Stimulated activated memory B cell treated with anti-CD40 and anti-IgM and Interleukin-4, amounts not matched to agents 10 μg/mL and 1 μg/mL and 100 μg/mL, for 72 hours (primary cell): ENCODE measurements at regions not wholly inside any gene's neighbourhood (a gene's known extent, or its start where the extent isn't known, plus 50 kb on each side); places are given as distances from the start of the nearest gene placed in this dataset.
"Not testable (repeated sequence)": the region's sequence is repeated elsewhere in the genome, so short reads cannot be mapped to it uniquely, and the experiment has no call there.

Experiments
- ATAC-seq: fragments of 150-1000 bp; cut with Tn5 transposase; 2 replicates; pipeline ENCODE4 v1.10.0; 2021
- H3K27ac Mint-ChIP-seq: one replicate; pipeline ENCODE4 v1.8.0; 2022; ENCODE audit warnings: mild to moderate bottlenecking, mixed read lengths
- H3K27me3 Mint-ChIP-seq: one replicate; pipeline ENCODE4 v1.8.0; 2022; ENCODE audit warnings: mixed read lengths
- H3K36me3 Mint-ChIP-seq: one replicate; pipeline ENCODE4 v1.8.0; 2022; ENCODE audit warnings: mixed read lengths
- H3K4me1 Mint-ChIP-seq: one replicate; pipeline ENCODE4 v1.8.0; 2022; ENCODE audit warnings: mixed read lengths
- H3K4me3 Mint-ChIP-seq: one replicate; pipeline ENCODE4 v1.8.0; 2022; ENCODE audit warnings: mild to moderate bottlenecking, moderate library complexity, mixed read lengths
- H3K9me3 Mint-ChIP-seq: one replicate; pipeline ENCODE4 v1.8.0; 2022; ENCODE audit warnings: mixed read lengths

DNA sequence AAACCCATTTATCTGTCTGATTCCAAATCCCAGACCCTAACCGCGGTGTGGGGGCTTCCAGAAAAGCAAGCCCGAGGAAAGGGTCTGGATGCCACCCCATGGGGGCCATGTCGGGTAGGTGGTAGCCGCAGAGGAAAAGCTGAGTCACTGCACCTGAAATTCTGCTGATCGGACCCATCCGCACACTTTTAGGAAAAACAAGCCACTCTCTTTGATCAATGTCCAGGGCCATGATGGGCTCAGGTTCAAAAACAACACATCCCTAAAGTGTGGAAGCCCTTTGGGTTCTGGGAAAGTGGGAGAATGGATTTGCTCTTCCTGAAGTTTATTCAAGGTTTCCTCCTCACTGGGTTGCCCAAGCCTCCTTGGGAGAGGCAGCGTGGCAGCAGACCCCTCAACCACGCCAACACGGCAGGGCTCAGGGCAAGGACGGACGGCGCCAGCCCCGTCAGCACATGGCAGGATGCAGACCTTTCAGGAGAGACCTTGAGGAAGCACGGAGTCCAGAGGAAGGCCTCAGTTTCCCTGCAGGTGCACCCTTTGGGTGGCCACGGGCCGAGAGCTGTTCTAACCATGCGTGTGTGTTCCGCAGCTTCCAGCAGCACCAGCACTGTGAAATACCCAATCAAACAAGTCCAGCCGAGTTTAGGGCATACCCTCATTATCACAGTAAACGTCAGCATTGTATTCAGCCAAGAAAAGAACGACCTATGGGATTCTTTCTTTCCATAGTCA is 367.0 kb downstream of the FOXL1 start:
- H3K4me1 Mint-ChIP-seq: no peaks in the 10 kb centered on the region
- H3K9me3 Mint-ChIP-seq: no peaks in the 10 kb centered on the region
- no peak for ATAC-seq
- no peak overlapping the region for H3K27ac Mint-ChIP-seq
- no peak overlapping the region for H3K4me3 Mint-ChIP-seq
- no peaks in the 10 kb centered on the region for H3K27me3 Mint-ChIP-seq
- no peaks in the 10 kb centered on the region for H3K36me3 Mint-ChIP-seq

DNA sequence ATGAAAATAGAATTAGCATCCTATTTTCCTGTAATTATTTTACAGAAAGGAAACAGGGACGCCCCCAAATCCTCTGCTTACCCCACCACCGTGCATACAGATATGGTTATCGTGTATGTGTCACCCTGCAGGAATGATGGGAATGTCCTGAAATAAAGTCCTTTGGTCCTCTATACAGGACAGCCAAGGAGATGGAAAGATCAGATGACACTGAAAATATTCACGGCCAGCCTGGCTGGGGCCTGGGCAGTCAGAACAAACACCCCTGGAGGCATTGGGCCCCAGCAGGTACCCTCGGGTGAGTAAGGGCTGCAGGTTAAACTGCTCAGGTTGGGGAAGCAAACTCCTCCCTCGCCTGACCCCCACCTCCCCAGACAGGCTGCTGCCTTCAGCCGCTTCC is 368.0 kb downstream of the FOXL1 start:
- Mint-ChIP-seq H3K27me3 (no peaks in the 10 kb centered on the region), H3K36me3 (no peaks in the 10 kb centered on the region), H3K4me1 (no peaks in the 10 kb centered on the region), H3K9me3 (no peaks in the 10 kb centered on the region), H3K27ac (no peak overlapping the region), H3K4me3 (no peak overlapping the region)
- no peak for ATAC-seq

GRCh38 chr16:86946981-86947380 is 368.6 kb downstream of the FOXL1 start:
- no peaks in the 10 kb centered on the region for H3K27me3 Mint-ChIP-seq
- no peaks in the 10 kb centered on the region for H3K9me3 Mint-ChIP-seq
- no peak overlapping the region for H3K4me3 Mint-ChIP-seq
- no peaks in the 10 kb centered on the region for H3K4me1 Mint-ChIP-seq
- H3K27ac Mint-ChIP-seq: no peak overlapping the region
- ATAC-seq: no peak
- H3K36me3 Mint-ChIP-seq: no peaks in the 10 kb centered on the region

DNA sequence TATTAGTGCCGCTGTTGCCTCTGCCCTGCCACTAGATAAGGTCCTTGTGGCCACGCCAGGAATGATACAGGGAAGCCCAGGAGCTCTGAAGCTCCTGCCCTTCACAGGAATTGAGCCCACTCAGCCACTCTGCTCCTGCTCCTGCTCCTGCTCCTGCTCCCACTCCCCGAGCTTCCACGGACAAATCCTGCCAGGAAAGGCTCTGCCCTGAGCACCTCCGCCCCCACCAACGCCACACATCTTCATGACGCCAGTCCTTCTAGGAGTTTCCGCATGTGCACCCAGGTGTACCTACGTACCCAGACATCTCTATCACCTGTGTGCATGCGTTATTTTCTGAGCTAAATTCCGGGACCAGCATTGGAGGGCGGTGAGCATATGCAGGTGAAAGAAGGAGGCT is 369.1 kb downstream of the C16orf95 start:
- Mint-ChIP-seq H3K4me3 (no peak overlapping the region), H3K27me3 (no peaks in the 10 kb centered on the region), H3K4me1 (no peaks in the 10 kb centered on the region), H3K9me3 (peaks cover 4% of the 10 kb centered on the region), H3K36me3 (no peaks in the 10 kb centered on the region), H3K27ac (no peak overlapping the region)
- no peak for ATAC-seq

DNA sequence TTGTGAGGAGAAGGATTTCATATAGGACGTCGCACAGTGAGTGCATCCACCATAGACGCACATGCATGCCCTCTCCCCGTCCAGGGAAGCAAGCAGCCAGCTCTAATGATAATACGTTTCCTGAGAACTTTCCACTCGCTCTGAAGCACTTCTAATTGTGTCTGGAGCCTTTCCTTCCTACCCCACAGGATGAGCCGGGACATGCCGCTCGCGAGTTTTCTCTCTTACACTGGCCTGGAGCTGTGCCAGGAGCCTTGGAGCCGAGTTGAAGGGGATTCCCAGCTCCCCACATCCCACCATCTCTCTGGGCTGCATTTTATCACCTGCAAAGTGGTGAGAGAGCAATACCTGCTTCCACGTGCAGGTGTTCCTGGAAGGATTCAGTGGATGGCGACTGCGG is 368.1 kb downstream of the C16orf95 start:
- Mint-ChIP-seq H3K4me3 (no peak overlapping the region), H3K9me3 (peaks cover 4% of the 10 kb centered on the region), H3K27ac (no peak overlapping the region), H3K27me3 (no peaks in the 10 kb centered on the region), H3K36me3 (no peaks in the 10 kb centered on the region), H3K4me1 (no peaks in the 10 kb centered on the region)
- no peak for ATAC-seq

- ATAC-seq: no peak
- Mint-ChIP-seq H3K4me3 (no peak overlapping the region), H3K27ac (no peak overlapping the region), H3K27me3 (no peaks in the 10 kb centered on the region), H3K9me3 (peaks cover 4% of the 10 kb centered on the region), H3K36me3 (no peaks in the 10 kb centered on the region), H3K4me1 (no peaks in the 10 kb centered on the region)
Observed at GRCh38 chr16:86949630-86950029, 367.6 kb downstream of the C16orf95 start.

GRCh38 chr16:86951041-86951822 is 366.0 kb downstream of the C16orf95 start:
- Mint-ChIP-seq H3K9me3 (peaks cover 4% of the 10 kb centered on the region), H3K36me3 (no peaks in the 10 kb centered on the region), H3K27me3 (no peaks in the 10 kb centered on the region), H3K4me1 (no peaks in the 10 kb centered on the region), H3K4me3 (no peak overlapping the region), H3K27ac (no peak overlapping the region)
- no peak for ATAC-seq

GRCh38 chr16:86951831-86952598 is 365.2 kb downstream of the C16orf95 start:
- Mint-ChIP-seq H3K27me3 (no peaks in the 10 kb centered on the region), H3K4me1 (no peaks in the 10 kb centered on the region), H3K9me3 (peaks cover 4% of the 10 kb centered on the region), H3K27ac (no peak overlapping the region), H3K36me3 (no peaks in the 10 kb centered on the region), H3K4me3 (no peak overlapping the region)
- ATAC-seq: no peak

GRCh38 chr16:86952769-86953168 is 364.4 kb downstream of the C16orf95 start:
- Mint-ChIP-seq H3K4me1 (no peaks in the 10 kb centered on the region), H3K36me3 (no peaks in the 10 kb centered on the region)

DNA sequence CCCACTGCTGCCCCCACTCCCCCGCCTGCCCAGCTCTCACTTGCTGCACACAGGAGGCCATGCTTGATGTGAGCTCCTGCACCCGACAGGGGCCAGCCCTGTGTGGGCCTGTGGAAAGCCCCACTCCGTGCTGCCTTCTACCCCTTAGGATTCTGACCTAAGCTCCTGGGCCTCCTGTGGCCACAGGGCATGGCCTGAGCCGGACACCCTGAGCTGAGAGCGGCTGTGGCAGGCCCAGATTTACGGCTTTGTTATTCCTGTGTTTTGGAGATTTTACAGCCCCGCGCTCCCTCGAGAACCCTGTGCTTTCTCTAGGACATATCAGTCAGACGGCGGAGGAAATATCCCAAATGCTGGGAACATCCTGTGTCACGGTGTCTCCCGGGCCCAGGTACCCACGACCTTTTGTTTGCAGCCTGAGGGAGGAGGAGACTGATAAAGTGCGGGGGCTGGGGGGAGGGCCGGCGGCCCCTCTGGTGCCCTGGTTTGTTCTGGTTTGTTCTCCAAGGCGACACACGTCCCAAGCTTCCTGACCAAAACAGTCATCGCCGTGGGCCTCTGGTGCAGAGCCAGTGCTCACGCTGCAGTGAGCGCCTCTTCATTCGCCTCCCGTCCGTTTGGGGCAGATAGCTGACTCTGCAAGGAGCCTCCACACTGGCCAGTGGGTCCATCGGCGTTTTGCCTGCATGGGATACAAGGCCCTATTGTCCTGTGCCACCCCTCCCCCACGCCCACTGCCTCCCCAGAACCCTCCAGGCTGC is 363.4 kb downstream of the C16orf95 start:
- H3K9me3 Mint-ChIP-seq: peaks cover 4% of the 10 kb centered on the region
- no peak for ATAC-seq
- H3K27me3 Mint-ChIP-seq: peaks cover 11% of the 10 kb centered on the region
- H3K36me3 Mint-ChIP-seq: no peaks in the 10 kb centered on the region
- H3K27ac Mint-ChIP-seq: no peak overlapping the region
- H3K4me1 Mint-ChIP-seq: no peaks in the 10 kb centered on the region
- H3K4me3 Mint-ChIP-seq: no peak overlapping the region

More at GRCh38 chr16:86952769-86953168, 364.4 kb downstream of the C16orf95 start:
- peaks cover under 1% of the 10 kb centered on the region for H3K27me3 Mint-ChIP-seq
- no peak overlapping the region for H3K27ac Mint-ChIP-seq
- no peak overlapping the region for H3K4me3 Mint-ChIP-seq
- no peak for ATAC-seq
- peaks cover 4% of the 10 kb centered on the region for H3K9me3 Mint-ChIP-seq

DNA sequence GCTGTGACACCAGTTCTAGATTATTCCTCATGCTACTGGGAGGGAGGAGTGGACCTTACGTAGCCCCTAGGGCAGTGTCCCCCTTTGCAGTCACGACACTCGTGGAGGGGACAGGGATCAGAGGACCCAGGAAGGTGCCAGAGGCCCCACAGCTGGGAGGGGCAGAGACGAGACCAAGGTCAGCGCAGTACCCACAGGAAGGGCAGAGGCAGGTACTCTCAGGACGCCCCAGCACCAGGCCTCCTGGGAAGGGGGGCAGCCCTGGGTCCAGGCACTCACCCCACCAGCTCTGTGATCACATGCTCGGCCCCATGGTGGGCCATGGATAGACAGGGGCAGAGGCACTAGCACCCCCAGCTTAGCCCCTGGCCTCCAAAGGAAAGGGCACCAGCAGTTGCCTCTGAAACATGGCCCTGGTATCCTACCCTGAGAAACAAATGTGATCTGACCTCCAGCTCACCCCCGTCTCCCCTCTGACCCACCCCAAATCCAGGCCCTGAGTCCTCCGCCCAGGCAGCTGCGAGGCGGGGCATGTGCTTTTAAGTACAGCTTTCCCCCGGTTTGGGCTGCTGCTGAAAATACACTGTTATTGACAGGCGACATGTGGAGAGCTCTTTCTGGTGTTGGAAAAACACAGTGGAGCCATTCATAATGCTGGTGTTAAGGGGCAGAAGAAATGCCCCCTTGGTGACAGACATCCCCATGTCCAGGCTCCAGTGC is 361.9 kb downstream of the C16orf95 start:
- Mint-ChIP-seq H3K4me1 (no peaks in the 10 kb centered on the region), H3K36me3 (no peaks in the 10 kb centered on the region), H3K9me3 (peaks cover 4% of the 10 kb centered on the region), H3K27ac (no peak overlapping the region), H3K27me3 (peaks cover 14% of the 10 kb centered on the region), H3K4me3 (no peak overlapping the region)
- ATAC-seq: no peak

GRCh38 chr16:86956437-86956836 is 360.8 kb downstream of the C16orf95 start:
- peaks cover 25% of the 10 kb centered on the region for H3K27me3 Mint-ChIP-seq
- H3K4me1 Mint-ChIP-seq: no peaks in the 10 kb centered on the region
- peaks cover 4% of the 10 kb centered on the region for H3K9me3 Mint-ChIP-seq
- no peak overlapping the region for H3K27ac Mint-ChIP-seq
- ATAC-seq: no peak
- no peak overlapping the region for H3K4me3 Mint-ChIP-seq
- no peaks in the 10 kb centered on the region for H3K36me3 Mint-ChIP-seq

GRCh38 chr16:86957662-86958198 is 359.5 kb downstream of the C16orf95 start:
- H3K9me3 Mint-ChIP-seq, H3K36me3 Mint-ChIP-seq, H3K27ac Mint-ChIP-seq, H3K4me3 Mint-ChIP-seq, ATAC-seq, H3K4me1 Mint-ChIP-seq: not testable (repeated sequence)
- H3K27me3 Mint-ChIP-seq: peaks cover 34% of the 10 kb centered on the region

- no peak overlapping the region for H3K4me3 Mint-ChIP-seq
- H3K36me3 Mint-ChIP-seq: no peaks in the 10 kb centered on the region
- no peaks in the 10 kb centered on the region for H3K9me3 Mint-ChIP-seq
- no peak overlapping the region for H3K27ac Mint-ChIP-seq
- peaks cover 34% of the 10 kb centered on the region for H3K27me3 Mint-ChIP-seq
- H3K4me1 Mint-ChIP-seq: no peaks in the 10 kb centered on the region
- no peak for ATAC-seq
Observed at GRCh38 chr16:86958423-86958822, 358.8 kb downstream of the C16orf95 start.
